Stimulated activated CD4-positive, alpha-beta T cell treated with anti-CD3 and anti-CD28 coated beads, Interleukin-15, amount 100 ng/mL, for 1 hour (primary cell): ENCODE measurements at regions not wholly inside any gene's neighbourhood (a gene's known extent, or its start where the extent isn't known, plus 50 kb on each side); places are given as distances from the start of the nearest gene placed in this dataset.

ENCODE experiments used
- DNase-seq, 2 donors: peaks; one replicate each; pipeline ENCODE4 v3.0.0-alpha.2; 2020; ENCODE audit warnings: low read depth in 1 of 2, low spot score in 1 of 2

DNA sequence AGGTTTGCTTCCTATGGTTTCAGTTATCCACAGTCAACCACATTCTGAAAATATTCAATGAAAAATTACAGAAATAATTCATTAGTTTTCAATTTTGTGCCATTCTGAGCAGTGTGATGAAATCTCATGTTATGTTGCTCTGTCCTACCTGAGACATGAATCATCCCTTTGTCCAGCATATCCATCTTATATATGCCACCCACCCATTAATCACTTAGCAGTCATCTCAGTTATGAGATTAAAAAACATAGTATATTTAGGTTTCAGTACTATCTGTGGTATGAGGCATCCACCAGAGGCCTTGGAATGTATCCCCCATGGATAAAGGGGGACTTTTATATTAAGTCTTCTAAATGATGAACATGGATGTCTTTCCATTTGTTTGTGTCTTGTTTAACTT, 64.7 kb upstream of the PROK2 start:
- DNase-seq = no peak

GRCh38 chr3:71847794-71848193, 62.8 kb upstream of the PROK2 start:
- no peak for DNase-seq

DNA sequence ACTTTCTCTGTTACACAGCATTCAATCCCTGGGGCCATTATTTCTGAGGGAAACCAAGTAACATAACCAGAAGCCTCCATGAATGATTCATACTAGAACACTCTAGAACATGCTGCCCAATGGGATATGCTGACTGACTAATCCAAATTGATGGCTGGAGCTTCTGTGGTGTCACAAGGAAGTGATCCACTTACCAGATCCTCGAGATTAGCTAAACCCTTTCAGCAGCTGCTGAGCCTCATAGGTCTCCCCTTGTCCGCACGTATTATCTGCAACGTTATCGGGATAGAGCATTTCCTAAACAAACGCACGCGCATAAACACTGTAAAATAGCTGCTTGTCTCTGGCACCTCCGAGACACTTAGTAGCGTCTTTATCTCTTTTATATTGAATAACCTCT, 61.2 kb upstream of the PROK2 start:
- DNase-seq = no peak

GRCh38 chr3:71843071-71843470, 58.1 kb upstream of the PROK2 start:
- no peak for DNase-seq

DNA sequence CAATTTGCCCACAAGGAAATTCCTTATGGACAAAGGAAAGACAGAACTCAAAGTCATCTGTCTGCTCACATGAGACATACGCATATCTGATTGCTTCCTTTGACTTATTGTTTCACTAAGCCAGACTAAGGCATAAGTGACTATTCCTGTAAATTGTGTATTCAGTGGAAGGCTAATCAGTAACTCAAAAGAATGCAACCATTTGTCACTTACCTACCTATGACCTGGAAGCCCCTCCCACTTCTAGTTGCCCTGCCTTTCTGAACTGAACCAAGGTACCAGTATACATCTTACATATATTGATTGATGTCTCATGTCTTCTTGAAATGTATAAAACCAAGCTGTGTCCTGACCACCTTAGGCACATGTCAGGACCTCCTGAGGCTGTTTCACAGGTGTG, 53.5 kb upstream of the PROK2 start:
- no peak for DNase-seq
